ENCODE measurements at regions not wholly inside any gene's neighbourhood (a gene's known extent, or its start where the extent isn't known, plus 50 kb on each side); places are given as distances from the start of the nearest gene placed in this dataset.

GRCh38 chr2:80887841-80888378 is 583.4 kb upstream of the LRRTM1 start:
- TF ChIP-seq ZFHX2 (tag by site-specific recombination; conservative IDR thresholded peaks at IDR 0.05) (no peak), ZNF555 (tag by site-specific recombination; conservative IDR thresholded peaks at IDR 0.05) (no peak), SP2 (tag by site-specific recombination; IDR thresholded peaks at IDR 0.05) (no peak), ZNF274 (IDR thresholded peaks at IDR 0.05; ENCODE audit: low read length) (no peak), ZNF274 (tag by site-specific recombination; IDR thresholded peaks at IDR 0.05; ENCODE audit: borderline replicate concordance) (no peak), ZBTB21 (tag by site-specific recombination; IDR thresholded peaks at IDR 0.05) (no peak), GLI4 (tag by site-specific recombination; IDR thresholded peaks at IDR 0.05) (no peak), ZNF335 (tag by site-specific recombination; conservative IDR thresholded peaks at IDR 0.05) (no peak), ZNF248 (tag by site-specific recombination; IDR thresholded peaks at IDR 0.05) (no peak), ZNF701 (tag by site-specific recombination; IDR thresholded peaks at IDR 0.05) (no peak), KLF10 (tag by site-specific recombination; IDR thresholded peaks at IDR 0.05) (no peak)
- TF ChIP-seq, protein P1, sequence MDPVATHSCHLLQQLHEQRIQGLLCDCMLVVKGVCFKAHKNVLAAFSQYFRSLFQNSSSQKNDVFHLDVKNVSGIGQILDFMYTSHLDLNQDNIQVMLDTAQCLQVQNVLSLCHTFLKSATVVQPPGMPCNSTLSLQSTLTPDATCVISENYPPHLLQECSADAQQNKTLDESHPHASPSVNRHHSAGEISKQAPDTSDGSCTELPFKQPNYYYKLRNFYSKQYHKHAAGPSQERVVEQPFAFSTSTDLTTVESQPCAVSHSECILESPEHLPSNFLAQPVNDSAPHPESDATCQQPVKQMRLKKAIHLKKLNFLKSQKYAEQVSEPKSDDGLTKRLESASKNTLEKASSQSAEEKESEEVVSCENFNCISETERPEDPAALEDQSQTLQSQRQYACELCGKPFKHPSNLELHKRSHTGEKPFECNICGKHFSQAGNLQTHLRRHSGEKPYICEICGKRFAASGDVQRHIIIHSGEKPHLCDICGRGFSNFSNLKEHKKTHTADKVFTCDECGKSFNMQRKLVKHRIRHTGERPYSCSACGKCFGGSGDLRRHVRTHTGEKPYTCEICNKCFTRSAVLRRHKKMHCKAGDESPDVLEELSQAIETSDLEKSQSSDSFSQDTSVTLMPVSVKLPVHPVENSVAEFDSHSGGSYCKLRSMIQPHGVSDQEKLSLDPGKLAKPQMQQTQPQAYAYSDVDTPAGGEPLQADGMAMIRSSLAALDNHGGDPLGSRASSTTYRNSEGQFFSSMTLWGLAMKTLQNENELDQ (tag by site-specific recombination; IDR thresholded peaks at IDR 0.05; ENCODE audit: low read depth) = no peak
- TF ChIP-seq, protein P2, sequence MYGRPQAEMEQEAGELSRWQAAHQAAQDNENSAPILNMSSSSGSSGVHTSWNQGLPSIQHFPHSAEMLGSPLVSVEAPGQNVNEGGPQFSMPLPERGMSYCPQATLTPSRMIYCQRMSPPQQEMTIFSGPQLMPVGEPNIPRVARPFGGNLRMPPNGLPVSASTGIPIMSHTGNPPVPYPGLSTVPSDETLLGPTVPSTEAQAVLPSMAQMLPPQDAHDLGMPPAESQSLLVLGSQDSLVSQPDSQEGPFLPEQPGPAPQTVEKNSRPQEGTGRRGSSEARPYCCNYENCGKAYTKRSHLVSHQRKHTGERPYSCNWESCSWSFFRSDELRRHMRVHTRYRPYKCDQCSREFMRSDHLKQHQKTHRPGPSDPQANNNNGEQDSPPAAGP (tag by site-specific recombination; IDR thresholded peaks at IDR 0.05) = no peak
- ChIA-PET CTCF (no interaction called here), POLR2A (no interaction called here)
- Histone ChIP-seq H3K4me1 (ENCODE audit: control insufficient read depth, insufficient read depth, low read length) (no peaks in the 10 kb centered on the region), H3K4me3 (ENCODE audit: low read depth, low read length) (no peak overlapping the region), H3K9me3 (ENCODE audit: control insufficient read depth, insufficient read depth, low read depth, low read length) (no peaks in the 10 kb centered on the region), H3K27ac (ENCODE audit: extremely low read depth, low read depth, low read length) (no peak overlapping the region), H3K36me3 (ENCODE audit: control insufficient read depth in 2 of 2, insufficient read depth in 1 of 2, low read length in 2 of 2) (no peaks in the 10 kb centered on the region)

GRCh38 chr2:80874374-80874773 is 569.8 kb upstream of the LRRTM1 start:
- no peaks in the 10 kb centered on the region for H3K4me1 ChIP-seq (ENCODE audit: control insufficient read depth, insufficient read depth, low read length)
- H3K4me3 ChIP-seq (ENCODE audit: low read depth, low read length) = no peak overlapping the region
- no peaks in the 10 kb centered on the region for H3K9me3 ChIP-seq (ENCODE audit: control insufficient read depth, insufficient read depth, low read depth, low read length)
- ChIA-PET CTCF (no interaction called here), POLR2A (no interaction called here)
- no peak overlapping the region for H3K27ac ChIP-seq (ENCODE audit: extremely low read depth, low read depth, low read length)
- H3K36me3 ChIP-seq (ENCODE audit: control insufficient read depth in 2 of 2, insufficient read depth in 1 of 2, low read length in 2 of 2) = no peaks in the 10 kb centered on the region
- TF ChIP-seq, protein P3, sequence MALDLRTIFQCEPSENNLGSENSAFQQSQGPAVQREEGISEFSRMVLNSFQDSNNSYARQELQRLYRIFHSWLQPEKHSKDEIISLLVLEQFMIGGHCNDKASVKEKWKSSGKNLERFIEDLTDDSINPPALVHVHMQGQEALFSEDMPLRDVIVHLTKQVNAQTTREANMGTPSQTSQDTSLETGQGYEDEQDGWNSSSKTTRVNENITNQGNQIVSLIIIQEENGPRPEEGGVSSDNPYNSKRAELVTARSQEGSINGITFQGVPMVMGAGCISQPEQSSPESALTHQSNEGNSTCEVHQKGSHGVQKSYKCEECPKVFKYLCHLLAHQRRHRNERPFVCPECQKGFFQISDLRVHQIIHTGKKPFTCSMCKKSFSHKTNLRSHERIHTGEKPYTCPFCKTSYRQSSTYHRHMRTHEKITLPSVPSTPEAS (tag by site-specific recombination; IDR thresholded peaks at IDR 0.05) = no peak
- no peak for TF ChIP-seq ZNF558 (tag by site-specific recombination; IDR thresholded peaks at IDR 0.05)
- no peak for TF ChIP-seq ZNF670 (tag by site-specific recombination; IDR thresholded peaks at IDR 0.05; ENCODE audit: low read depth)
- no peak for TF ChIP-seq GLI2 (tag by site-specific recombination; IDR thresholded peaks at IDR 0.05; ENCODE audit: borderline replicate concordance, low read depth)
- TF ChIP-seq, protein P4, sequence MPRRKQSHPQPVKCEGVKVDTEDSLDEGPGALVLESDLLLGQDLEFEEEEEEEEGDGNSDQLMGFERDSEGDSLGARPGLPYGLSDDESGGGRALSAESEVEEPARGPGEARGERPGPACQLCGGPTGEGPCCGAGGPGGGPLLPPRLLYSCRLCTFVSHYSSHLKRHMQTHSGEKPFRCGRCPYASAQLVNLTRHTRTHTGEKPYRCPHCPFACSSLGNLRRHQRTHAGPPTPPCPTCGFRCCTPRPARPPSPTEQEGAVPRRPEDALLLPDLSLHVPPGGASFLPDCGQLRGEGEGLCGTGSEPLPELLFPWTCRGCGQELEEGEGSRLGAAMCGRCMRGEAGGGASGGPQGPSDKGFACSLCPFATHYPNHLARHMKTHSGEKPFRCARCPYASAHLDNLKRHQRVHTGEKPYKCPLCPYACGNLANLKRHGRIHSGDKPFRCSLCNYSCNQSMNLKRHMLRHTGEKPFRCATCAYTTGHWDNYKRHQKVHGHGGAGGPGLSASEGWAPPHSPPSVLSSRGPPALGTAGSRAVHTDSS (tag by site-specific recombination; IDR thresholded peaks at IDR 0.05) = no peak
- TF ChIP-seq ZNF211 (tag by site-specific recombination; IDR thresholded peaks at IDR 0.05; ENCODE audit: low read depth) = no peak
- TF ChIP-seq ZNF626 (tag by site-specific recombination; IDR thresholded peaks at IDR 0.05) = no peak
- TF ChIP-seq, protein P5, sequence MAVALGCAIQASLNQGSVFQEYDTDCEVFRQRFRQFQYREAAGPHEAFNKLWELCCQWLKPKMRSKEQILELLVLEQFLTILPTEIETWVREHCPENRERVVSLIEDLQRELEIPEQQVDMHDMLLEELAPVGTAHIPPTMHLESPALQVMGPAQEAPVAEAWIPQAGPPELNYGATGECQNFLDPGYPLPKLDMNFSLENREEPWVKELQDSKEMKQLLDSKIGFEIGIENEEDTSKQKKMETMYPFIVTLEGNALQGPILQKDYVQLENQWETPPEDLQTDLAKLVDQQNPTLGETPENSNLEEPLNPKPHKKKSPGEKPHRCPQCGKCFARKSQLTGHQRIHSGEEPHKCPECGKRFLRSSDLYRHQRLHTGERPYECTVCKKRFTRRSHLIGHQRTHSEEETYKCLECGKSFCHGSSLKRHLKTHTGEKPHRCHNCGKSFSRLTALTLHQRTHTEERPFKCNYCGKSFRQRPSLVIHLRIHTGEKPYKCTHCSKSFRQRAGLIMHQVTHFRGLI (tag by site-specific recombination; IDR thresholded peaks at IDR 0.05) = no peak
- TF ChIP-seq ZNF639 (tag by site-specific recombination; IDR thresholded peaks at IDR 0.05) = no peak
- TF ChIP-seq ZNF155 (tag by site-specific recombination; IDR thresholded peaks at IDR 0.05) = no peak
- no peak for TF ChIP-seq ZNF223 (tag by site-specific recombination; IDR thresholded peaks at IDR 0.05)
- TF ChIP-seq, protein P1 (tag by site-specific recombination; IDR thresholded peaks at IDR 0.05; ENCODE audit: low read depth) = no peak

Measured in HEK293 (cell line).